Right hindlimb (tissue), 1 donor: ENCODE measurements at regions not wholly inside any gene's neighbourhood (a gene's known extent, or its start where the extent isn't known, plus 50 kb on each side); places are given as distances from the start of the nearest gene placed in this dataset.

Experiments used
- DNase-seq: peaks from one replicate; pipeline ENCODE4 v3.0.0-alpha.2; 2018

DNA sequence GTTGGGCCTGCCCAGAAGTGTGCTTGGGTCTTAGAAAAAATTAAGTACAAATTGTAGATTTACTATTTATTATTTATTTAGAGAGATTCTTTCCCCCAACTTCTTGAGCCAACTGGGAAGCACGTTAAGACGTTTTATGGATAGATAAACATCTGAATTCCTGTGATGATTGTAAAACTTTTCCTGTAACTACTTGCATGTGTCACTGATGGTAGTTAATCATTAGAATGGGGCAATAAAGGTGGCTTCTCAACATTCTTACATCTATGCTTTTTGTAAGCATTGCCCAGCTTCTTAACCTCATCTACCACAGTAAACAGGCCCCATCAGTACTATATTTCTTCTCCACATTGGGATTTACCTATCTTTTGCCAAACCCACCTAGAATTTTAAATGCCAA lies 559.8 kb downstream of the LMO4 start:
- no peak for DNase-seq

DNA sequence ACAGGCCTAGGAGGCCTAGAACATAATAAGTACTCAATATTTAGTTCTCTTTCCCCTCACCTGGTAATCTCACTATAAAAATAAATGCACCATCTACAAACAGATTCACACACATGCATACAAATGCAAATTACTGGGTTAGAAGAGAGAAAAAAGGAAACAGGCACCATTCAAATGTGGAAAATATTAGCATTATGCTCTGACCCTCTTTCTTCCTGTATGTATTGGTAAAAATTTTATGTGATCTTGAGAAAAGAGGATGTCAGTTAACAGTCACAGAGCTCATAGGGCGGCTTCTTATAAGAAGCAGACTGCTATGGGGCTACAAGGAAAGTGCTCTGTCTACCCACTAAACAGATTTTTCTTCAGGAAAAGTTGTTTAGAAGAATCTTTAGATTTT lies 565.4 kb downstream of the LMO4 start:
- DNase-seq = no peak

DNA sequence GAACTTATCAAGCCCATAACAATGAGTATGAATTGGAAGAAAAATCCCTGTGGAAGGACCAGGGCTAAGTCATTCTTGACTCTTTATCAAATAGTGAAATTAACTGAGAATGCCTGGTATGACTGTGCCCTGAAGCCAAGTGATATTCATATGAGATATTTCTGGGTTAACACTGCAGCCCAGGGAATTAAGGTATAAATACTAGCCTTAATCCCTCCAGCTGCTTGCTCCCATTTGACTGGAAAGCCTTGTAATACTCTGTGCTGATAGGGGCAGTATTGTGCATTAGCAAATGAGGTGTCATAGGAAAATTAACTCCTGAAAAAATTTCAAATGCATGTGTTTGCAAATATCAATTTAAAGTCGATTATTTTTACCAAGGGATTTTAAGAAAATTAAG lies 568.8 kb downstream of the LMO4 start:
- no peak for DNase-seq

DNA sequence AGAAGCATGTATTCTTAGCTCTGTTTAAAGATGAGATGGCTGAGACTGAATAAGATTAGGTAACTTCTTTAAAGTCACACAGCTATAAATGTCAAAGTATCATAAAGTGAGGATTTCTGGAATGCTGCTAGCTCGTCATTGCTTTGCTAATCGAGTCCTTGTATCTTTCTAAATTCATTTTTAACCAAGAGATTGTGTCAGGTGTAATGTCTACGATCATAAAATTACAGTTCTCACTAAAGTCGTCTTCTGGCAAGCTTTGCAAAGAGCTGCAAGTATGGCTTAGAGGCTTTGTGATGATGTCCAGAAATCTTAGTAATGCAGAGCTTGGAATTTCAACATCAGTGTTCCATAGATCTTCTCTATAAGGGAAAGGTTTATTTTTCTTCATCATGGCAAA lies 569.8 kb downstream of the LMO4 start:
- no peak for DNase-seq

DNA sequence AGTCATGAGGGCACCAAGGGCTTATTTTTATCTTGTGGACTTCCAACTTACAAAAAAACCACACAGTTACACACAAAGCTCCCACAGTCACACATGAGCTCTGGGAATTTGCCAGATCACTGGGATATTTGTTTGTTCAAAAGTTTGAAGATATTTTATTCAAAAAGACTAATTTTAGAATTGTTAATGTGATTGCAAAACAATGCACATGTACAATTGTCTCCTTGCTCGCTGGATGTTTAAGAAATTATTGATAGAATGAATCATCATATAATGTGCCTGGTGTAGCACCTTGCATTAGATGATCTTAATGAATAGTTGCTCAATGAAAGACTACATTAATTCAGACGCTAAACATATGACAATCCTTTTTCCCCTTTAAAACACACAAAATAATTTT lies 570.3 kb downstream of the LMO4 start:
- DNase-seq = no peak

DNA sequence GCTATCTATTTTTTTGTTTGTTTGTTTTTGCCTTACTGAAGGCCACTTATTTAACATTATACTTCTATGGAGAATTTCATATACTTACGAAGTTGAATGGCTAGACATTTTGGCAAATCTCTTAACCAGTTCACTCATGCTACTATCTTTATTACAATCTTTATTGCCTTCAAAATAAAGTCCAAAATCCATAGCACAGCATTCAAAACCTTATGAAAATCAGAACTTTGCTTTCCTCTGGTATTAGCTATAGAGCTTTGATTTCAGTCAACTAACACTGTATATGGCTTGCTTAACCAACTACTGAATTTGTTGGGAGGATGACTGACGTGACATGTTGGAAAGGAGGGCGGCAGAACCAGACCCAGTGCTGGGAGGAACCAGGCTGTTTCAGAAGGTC lies 571.1 kb downstream of the LMO4 start:
- DNase-seq = no peak

DNA sequence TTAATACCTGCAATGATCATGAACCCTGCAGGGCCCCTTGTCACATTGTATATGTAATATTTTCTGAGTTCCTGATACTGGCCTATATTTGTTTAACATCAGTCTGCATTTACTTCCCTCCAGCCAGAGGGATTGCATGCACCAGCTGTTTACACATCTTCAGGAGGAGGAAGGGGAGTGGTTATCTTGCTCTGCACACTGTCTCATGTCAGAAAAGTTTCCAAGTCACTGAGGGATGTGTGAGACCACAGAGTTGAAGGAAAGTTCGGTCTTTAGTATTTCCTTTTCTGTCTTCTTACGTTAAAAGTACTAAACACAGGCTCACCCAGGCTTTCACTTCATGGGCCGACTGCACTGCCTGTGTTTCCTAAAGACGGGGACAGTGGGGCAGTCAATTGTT lies 574.1 kb downstream of the LMO4 start:
- peak; percentile 28 for DNase-seq

DNA sequence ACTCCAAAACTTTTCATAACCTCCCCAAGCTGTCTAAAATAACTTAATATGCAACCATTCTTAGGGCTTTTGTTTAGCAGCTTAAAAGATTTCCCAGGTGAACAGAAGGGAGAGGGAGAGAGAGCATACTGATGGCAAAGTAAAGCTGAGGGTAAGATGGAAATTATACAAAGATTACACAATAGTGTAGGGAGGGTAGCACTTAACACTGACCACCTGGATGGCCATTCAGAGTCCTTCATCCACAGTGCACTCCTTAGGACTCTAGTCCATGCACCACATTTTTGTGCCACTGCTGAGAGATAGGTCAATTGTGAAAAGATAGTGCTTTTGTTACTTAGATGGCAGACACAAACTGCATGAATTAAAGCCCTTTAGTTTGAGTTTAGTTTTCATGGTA lies 574.6 kb downstream of the LMO4 start:
- DNase-seq = no peak

DNA sequence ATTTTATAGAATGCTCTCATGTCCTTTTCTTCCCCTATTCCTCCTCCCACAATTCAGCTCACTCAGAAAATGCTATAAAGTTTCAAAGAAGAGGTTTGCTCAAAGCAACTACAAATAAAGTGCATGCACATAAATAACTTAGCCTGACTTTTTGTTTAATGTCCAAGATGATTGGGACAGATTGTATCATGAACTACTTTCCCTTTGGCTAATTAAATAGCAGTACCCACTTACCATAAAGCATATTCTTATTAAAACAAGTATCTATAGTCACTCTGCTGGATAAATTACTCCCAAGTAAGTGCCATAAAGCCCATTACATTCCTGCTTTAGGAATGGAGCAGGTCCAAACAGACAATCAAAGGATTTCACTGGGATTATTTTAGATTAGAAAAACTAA lies 576.0 kb downstream of the LMO4 start:
- DNase-seq = no peak

DNA sequence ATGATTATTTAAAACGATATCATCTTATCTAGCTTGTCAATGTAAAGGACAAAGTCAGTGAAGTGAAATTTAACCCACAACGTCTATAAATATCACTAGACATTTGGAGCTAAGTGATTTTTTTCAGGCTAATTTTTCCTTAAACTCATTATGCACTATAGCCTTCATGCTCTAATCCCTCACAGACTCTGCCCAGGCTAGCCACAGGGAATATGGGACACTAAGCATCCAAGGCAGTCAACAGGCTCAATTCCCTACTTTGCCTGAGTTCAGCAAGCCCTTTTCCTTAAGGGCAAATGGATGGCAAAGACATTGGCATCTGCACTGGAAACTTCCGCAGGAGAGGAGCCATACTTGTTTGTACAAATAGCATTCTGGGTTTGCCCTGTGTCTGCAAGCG lies 577.0 kb downstream of the LMO4 start:
- no peak for DNase-seq

DNA sequence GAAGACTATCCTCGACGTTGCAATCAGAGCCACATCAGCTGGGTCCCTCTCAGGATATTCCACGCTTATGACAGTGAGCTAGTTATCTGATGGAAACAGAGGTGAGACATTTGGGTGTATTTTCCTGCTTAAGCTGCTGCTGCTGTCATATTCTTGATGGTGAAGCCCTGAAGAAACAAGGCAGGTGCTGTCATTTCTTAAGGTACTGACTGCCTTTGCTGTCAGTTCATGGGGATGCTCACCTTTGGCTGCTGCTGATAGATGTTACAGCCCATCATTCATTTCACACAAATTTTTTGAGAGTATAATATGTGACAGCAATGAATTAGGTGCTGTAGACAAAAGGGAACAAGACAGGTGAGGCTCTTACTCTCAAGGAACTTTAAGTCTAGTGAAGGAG lies 577.4 kb downstream of the LMO4 start:
- DNase-seq = no peak

DNA sequence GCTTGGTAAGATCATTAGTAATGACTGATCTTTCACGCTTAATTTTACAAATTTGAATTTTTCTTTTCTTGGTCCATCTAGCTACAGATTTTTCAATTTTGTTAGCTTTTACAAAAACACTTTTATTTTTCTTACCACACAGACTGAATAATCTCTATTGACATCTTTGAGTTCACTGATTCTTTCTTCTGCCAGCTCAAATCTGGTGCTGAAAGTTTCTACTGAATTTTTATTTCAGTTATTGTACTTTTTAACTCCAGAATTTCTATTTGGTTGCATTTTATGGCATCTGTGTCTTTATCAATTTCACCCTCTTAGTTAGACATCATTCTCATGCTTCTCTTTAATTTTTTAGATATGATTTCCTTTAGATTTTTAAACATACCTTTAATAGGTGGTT lies 584.7 kb downstream of the LMO4 start:
- no peak for DNase-seq

DNA sequence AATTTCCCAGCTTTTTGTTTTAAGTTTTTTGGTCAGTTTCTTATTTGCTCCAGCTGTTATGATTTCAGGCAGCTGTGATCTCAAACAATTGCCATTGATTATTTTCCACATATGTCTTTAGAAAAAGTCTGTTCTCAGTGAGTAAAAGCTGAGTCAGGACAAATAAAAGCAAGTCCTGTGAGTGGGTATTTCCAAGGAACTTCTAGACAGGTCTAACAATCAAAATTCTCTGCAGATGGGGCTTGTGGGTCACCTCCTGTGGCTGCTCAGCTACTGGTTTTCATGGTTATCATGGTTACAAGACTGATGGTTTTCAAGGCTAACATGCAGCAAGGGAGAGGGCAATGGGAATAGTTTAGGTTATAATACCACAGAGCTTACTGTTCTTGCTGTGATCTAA lies 585.7 kb downstream of the LMO4 start:
- no peak for DNase-seq

DNA sequence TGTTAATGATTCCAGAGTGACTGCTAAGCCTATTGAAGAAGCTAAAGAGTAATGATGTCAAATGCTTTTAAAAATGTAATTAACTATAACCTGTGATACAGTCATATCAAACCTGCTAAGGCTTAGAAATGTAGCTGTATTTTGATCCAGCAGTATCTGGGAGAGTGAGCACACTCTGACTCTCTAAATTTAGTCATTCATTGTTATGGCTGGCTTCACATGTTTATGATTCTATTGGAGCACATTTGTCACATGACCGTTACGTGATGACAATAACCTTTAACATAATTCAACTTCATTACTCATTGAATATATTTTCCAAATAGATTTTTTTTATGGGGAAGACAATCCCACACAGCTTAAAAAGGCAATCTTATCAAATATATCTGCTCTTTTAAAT lies 587.1 kb downstream of the LMO4 start:
- no peak for DNase-seq

DNA sequence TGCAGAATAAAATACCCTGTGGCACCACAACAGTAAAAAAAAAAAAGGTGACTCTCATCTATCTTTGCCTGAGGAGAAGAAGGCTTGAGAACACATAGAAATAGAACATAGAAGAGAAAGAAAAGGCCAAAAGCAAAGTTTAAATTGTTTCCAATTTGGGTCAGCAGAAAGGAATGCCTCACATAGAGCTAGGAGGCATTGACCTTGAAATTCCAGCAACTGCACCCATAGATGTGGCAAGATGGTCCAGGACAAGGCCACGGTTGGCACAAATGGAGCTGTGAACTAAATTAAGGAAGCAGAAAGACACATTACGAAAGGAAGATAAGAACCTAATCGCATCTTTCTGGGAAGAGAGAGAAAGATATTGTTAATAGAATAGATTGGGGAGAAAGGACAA lies 588.3 kb downstream of the LMO4 start:
- DNase-seq = no peak

DNA sequence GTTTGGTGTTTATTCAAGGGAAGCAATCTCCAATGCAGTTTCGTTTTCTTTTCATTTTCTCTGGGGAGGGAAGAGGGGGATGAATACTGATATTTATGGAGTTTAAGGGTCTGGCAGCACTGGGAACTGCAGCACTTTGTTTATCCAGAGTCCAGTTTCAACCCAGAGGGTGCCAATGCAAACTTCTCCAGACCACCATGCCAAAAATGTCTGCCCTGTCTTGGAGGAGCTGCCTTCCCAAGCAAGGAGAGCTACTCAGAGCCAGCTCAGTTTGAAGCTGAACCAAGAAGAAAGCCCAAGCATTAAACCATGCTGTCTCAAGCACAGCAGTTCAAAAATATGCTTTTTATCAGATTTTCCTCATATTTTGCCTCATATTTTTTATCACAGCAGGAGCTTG lies 589.7 kb downstream of the LMO4 start:
- peak; percentile 51 for DNase-seq

DNA sequence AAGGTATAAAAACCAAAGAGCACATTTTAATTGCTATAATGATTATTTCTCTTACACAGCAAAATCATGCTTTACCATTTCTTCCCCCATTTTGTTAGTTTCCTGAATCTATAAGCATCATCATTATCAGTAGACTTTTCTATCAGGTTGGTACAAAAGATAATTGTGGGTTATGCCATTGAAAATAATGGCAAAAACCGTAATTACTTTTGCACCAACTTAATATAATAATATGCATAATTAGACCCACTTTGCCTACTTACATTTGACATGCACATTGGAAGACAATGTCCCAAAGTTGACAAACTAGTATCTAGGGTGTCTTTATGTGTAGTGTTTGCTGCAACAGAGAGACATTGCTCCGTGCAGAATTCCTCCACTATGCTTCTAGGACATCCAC lies 594.2 kb downstream of the LMO4 start:
- DNase-seq = no peak

DNA sequence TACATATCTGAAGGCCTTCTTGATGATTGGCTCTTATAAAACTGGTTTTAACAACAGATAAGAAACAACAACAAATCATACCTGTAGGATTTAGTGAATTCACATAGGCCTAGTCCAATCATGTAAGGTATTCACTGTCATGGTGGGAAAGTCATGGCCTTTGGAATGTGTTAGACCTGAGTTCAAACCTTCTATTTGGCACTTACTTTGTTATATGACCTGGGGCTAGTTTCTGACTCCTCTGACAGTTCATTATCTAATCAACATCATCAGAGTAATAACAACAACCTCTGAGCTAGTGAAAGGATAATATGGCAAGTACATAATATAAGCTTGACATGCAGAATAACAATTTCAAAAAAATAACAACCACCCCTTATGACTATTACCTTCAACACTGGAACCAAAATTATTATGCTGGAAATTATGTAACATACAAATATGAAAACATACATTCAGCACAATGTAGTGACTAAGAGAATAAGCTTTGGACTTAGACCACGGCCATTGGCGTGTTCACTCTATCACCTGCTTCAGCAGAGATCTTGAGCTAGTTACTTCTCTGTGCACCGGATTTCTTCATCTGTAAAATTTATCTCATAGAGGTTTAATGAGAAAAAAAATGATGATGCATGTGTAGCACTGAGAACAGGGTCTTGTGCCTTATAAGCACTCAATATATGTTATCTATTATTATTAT lies 597.6 kb downstream of the LMO4 start:
- DNase-seq = no peak

DNA sequence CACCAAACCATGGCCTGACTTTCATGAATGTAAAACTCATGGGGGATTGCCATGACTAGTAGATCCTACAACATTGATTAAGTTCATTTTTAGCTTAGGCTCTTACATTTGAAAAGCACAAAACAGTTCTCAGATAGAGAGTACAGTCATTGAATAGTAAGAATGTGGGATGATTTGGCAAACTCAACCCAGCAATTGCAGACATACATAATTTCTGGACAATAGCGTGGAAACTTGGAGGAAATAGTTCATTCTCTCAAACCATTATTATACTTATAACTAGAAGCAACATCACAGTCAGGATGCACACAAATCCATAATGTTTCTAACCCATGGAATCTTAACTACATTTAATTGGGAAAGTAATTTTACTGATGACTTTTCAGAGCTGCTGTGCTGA lies 598.2 kb downstream of the LMO4 start:
- DNase-seq = no peak

DNA sequence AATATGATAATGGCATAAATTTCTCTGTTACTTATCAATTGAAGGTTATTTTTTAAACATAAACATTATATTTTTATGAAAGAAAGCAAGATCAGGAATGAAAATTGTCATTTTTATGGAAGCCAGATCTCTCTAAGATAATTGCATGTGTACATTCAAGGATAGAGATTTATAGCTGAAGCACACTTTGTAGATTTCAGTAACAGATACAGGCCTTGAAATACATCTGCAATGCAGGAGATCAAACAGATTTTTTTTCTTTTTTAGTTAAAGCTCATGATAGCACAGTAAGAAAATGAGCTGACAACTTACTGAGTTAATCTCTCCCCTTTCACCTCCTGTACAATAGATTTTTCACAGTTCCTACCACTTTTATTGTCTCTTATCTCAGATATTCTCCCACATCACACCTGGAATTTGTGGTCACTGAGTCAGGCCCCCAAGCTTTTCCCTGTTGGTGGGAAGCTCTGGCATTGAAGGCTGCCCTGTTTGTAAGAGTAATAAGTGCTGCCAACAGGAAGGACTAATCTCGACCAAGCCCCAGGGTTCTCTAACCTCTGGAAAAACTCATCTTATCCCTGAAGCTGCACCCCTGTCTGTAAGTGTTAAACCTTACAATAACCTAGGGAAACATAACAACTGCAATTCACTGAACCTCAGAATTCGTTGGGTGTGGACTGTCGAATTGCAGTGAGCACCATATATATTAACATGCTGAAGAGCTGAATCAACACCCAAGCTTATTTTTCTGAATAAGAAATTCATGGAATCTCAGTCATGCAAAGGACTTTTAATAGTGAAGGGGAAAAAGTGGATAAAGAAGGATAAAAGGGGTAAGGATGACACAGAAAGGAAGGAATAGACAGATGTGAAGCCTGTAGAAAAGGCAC lies 599.0 kb downstream of the LMO4 start:
- DNase-seq = no peak

DNA sequence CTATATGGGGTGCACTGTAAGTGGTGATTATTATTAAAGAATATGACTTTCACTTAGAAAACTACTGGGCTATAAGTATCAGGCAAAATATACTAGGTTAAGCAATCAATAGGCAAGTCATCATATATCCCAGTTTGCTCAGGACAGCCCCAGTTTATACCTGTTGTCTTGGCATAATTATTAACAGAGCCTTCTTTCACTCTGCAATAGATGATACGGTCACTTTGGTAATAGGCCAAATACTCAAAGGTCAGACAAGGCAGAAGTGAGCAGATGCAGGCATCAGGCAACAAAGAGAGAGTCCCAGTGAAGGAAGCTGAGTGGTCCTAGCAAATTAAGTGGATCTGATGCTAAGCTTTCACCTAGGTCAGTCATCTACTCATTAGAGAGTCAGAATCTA lies 599.9 kb downstream of the LMO4 start:
- no peak for DNase-seq

DNA sequence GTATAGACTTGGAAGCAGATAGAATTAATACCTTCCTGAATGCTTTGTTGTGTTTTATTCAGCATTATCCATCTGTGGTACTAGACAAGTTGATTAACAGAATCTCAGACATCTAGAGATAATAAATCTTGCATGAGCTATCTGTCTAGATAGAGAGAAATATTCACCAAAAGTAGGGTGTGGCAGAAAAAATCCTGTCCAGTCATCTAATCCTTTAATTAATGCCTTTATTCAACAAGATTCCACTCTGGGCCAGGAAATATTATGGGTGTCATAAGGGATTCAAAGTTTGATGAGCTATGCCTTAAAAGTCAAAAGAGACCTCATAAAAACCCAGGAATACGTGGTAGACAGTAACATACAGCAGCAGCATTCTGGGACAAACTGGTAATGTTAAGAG lies 601.2 kb downstream of the LMO4 start:
- no peak for DNase-seq

DNA sequence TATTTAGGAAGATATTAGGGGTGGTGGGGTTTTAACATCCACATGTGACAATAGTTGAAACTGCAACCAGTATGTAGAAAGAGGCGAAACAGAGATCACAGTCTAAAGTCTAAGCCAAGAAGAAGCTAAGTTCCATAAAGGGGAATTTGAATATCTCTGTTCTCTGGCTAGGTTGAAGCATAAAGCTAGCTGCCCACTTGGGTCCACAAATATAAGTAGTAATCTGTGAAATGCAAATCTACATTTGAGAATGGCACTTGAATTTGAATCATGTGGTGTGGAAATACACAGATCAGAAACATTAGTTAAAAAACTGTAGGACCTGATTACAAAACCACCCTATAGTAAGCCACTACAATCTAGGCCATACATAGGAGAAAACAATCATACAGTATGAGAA lies 602.1 kb downstream of the LMO4 start:
- DNase-seq = no peak

DNA sequence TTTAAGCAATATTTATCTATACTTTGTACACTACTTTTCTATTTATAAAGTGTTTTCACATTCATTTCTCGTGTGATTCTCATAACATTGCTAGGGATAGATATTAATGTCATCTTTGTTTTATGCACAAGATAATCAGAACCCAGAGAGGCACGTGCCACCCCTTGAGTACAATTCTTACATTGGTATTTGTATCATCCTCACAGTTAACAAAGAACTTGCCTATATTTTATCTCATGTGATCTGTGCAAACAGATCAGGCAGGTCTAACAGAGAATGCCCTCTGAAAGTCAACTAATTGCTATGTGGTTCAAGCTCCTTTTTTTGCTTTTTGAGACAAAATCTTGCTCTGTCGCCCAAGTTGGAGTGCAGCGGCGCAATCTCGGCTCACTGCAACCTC lies 604.5 kb downstream of the LMO4 start:
- DNase-seq = no peak

DNA sequence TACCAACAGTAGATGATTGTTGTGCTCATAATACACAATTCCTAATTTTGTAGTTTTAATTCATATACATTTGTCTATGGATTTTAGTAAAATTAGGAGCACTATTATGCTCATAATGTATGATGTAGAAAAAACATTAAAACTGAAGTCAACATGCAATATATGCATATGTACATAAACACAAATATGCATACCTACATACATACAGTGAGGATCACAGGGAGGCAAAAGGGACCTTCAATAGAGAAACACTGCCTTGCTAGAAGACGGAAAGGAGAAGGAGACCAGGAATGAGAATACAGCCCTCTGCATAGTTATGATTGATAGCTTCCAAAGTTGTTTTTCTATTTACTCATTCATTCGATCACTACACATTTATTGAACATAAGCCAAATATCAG lies 606.5 kb downstream of the LMO4 start:
- DNase-seq = no peak
